Inferior parietal cortex (tissue), 1 donor: ENCODE measurements at regions not wholly inside any gene's neighbourhood (a gene's known extent, or its start where the extent isn't known, plus 50 kb on each side); places are given as distances from the start of the nearest gene placed in this dataset.

Experiments used
- DNase-seq: peaks from one replicate; pipeline ENCODE4 v3.0.0-alpha.2; 2016; ENCODE audit errors: extremely low spot score

- DNase-seq = no peak
Measured at GRCh38 chr6:90729057-90729456, 142.2 kb upstream of the MAP3K7 start.

GRCh38 chr6:90722648-90723047 is 135.8 kb upstream of the MAP3K7 start:
- no peak for DNase-seq

- DNase-seq = no peak
Measured at GRCh38 chr6:90720404-90720803, 133.5 kb upstream of the MAP3K7 start.

GRCh38 chr6:90719321-90720195 is 132.7 kb upstream of the MAP3K7 start:
- no peak for DNase-seq

- no peak for DNase-seq
Measured at GRCh38 chr6:90716376-90716775, 129.5 kb upstream of the MAP3K7 start.

GRCh38 chr6:90715093-90715655 is 128.3 kb upstream of the MAP3K7 start:
- DNase-seq = no peak

- no peak for DNase-seq
Measured at GRCh38 chr6:90714319-90714718, 127.4 kb upstream of the MAP3K7 start.

GRCh38 chr6:90712114-90712513 is 125.2 kb upstream of the MAP3K7 start:
- DNase-seq = no peak

GRCh38 chr6:90709431-90709996 is 122.6 kb upstream of the MAP3K7 start:
- no peak for DNase-seq

- DNase-seq = no peak
Measured at GRCh38 chr6:90708206-90708737, 121.4 kb upstream of the MAP3K7 start.

GRCh38 chr6:90707246-90707645 is 120.4 kb upstream of the MAP3K7 start:
- DNase-seq = no peak

- no peak for DNase-seq
Measured at GRCh38 chr6:90703336-90703735, 116.5 kb upstream of the MAP3K7 start.

GRCh38 chr6:90701926-90702325 is 115.1 kb upstream of the MAP3K7 start:
- DNase-seq = no peak

GRCh38 chr6:90701146-90701781 is 114.4 kb upstream of the MAP3K7 start:
- DNase-seq = no peak

GRCh38 chr6:90695316-90695715 is 108.4 kb upstream of the MAP3K7 start:
- no peak for DNase-seq

GRCh38 chr6:90694802-90695201 is 107.9 kb upstream of the MAP3K7 start:
- DNase-seq = no peak

- no peak for DNase-seq
Measured at GRCh38 chr6:90691823-90692222, 105.0 kb upstream of the MAP3K7 start.

GRCh38 chr6:90689172-90689571 is 102.3 kb upstream of the MAP3K7 start:
- no peak for DNase-seq

- no peak for DNase-seq
Measured at GRCh38 chr6:90687775-90688380, 101.0 kb upstream of the MAP3K7 start.

GRCh38 chr6:90681863-90682262 is 95.0 kb upstream of the MAP3K7 start:
- DNase-seq = no peak

GRCh38 chr6:90678049-90678779 is 91.3 kb upstream of the MAP3K7 start:
- DNase-seq = no peak
